ENCODE measurements at regions not wholly inside any gene's neighbourhood (a gene's known extent, or its start where the extent isn't known, plus 50 kb on each side); places are given as distances from the start of the nearest gene placed in this dataset.
"Not testable (repeated sequence)": the region's sequence is repeated elsewhere in the genome, so short reads cannot be mapped to it uniquely, and the experiment has no call there.

- peak; percentile 1 for DNase-seq
Measured at GRCh38 chr9:75551861-75552260, 338.6 kb upstream of the PCSK5 start.

- DNase-seq = peak; percentile 20
Measured at GRCh38 chr9:75552941-75553340, 337.5 kb upstream of the PCSK5 start.

GRCh38 chr9:75566813-75567212 is 323.7 kb upstream of the PCSK5 start:
- not testable (repeated sequence) for DNase-seq

- DNase-seq = no peak
Measured at GRCh38 chr9:75570538-75570937, 319.9 kb upstream of the PCSK5 start.

- DNase-seq = no peak
Measured at GRCh38 chr9:75574569-75574968, 315.9 kb upstream of the PCSK5 start.

- no peak for DNase-seq
Measured at GRCh38 chr9:75582870-75583269, 307.6 kb upstream of the PCSK5 start.

GRCh38 chr9:75588808-75589207 is 301.7 kb upstream of the PCSK5 start:
- DNase-seq = no peak

GRCh38 chr9:75589497-75589896 is 301.0 kb upstream of the PCSK5 start:
- no peak for DNase-seq

- no peak for DNase-seq
Measured at GRCh38 chr9:75591972-75592371, 298.5 kb upstream of the PCSK5 start.

- DNase-seq = no peak
Measured at GRCh38 chr9:75592586-75592985, 297.9 kb upstream of the PCSK5 start.

- no peak for DNase-seq
Measured at GRCh38 chr9:75593920-75594319, 296.6 kb upstream of the PCSK5 start.

GRCh38 chr9:75599126-75599525 is 291.3 kb upstream of the PCSK5 start:
- DNase-seq = no peak

- DNase-seq = no peak
Measured at GRCh38 chr9:75601280-75601679, 289.2 kb upstream of the PCSK5 start.

- no peak for DNase-seq
Measured at GRCh38 chr9:75602060-75602459, 288.4 kb upstream of the PCSK5 start.

- DNase-seq = no peak
Measured at GRCh38 chr9:75604661-75605060, 285.8 kb upstream of the PCSK5 start.

GRCh38 chr9:75607521-75607920 is 283.0 kb upstream of the PCSK5 start:
- no peak for DNase-seq

- DNase-seq = no peak
Measured at GRCh38 chr9:75609401-75609800, 281.1 kb upstream of the PCSK5 start.

GRCh38 chr9:75610246-75610645 is 280.2 kb upstream of the PCSK5 start:
- DNase-seq = no peak

GRCh38 chr9:75612205-75612604 is 278.3 kb upstream of the PCSK5 start:
- DNase-seq = no peak

- DNase-seq = no peak
Measured at GRCh38 chr9:75612754-75613153, 277.7 kb upstream of the PCSK5 start.

- DNase-seq = no peak
Measured at GRCh38 chr9:75615284-75615683, 275.2 kb upstream of the PCSK5 start.

- DNase-seq = no peak
Measured at GRCh38 chr9:75616052-75616451, 274.4 kb upstream of the PCSK5 start.

GRCh38 chr9:75616841-75617566 is 273.5 kb upstream of the PCSK5 start:
- no peak for DNase-seq

GRCh38 chr9:75623462-75623861 is 267.0 kb upstream of the PCSK5 start:
- DNase-seq = no peak

GRCh38 chr9:75624998-75625397 is 265.5 kb upstream of the PCSK5 start:
- DNase-seq = no peak
